ENCODE measurements at regions not wholly inside any gene's neighbourhood (a gene's known extent, or its start where the extent isn't known, plus 50 kb on each side); places are given as distances from the start of the nearest gene placed in this dataset.

DNA sequence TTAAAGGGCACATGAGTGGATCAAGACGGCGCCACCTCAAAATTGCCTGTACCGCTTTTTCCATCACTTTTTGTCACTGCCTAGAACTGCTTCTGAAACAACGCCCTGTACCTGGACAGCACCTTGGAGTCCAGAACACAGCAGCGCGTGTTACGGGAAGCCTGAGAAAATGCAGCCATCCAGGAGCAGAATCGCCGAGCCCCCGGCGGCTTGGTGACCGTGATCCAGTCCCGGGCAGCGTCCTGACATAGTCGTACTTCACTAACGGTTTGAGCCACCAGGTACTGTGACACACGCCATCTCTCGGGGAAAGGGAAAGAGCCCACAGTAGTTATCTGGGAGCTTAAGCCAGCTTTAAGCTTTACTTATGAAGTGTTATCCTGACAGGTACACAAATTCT, 168.9 kb upstream of the SALL3 start:
- Histone ChIP-seq H3K79me2 (ENCODE audit: insufficient read depth, low read length) (no peaks in the 10 kb centered on the region), H3K9me3 (ENCODE audit: low read length) (no peaks in the 10 kb centered on the region; the same call in 1 of the 2 replicates), H3K9ac (ENCODE audit: insufficient read depth, low read depth, low read length) (no peak overlapping the region), H3K27me3 (ENCODE audit: control insufficient read depth in 1 of 2, insufficient read depth in 2 of 2, low read length in 2 of 2) (peaks cover 2 to 46% of the 10 kb centered on the region in 2 experiments; a peak in 4 of 5 replicates), H3K4me2 (ENCODE audit: low read depth, low read length) (no peak overlapping the region), H3K27ac (ENCODE audit: extremely low read length, insufficient read depth, low read length) (no peak overlapping the region), H3K36me3 (replicated peaks in 1 of 2; ENCODE audit: control insufficient read depth in 1 of 2, insufficient read depth in 2 of 2, low read length in 2 of 2) (no peaks in the 10 kb centered on the region), H4K20me1 (ENCODE audit: insufficient read depth, low read length) (no peaks in the 10 kb centered on the region), H2AFZ (ENCODE audit: low read length) (no peak overlapping the region), H3K4me3 (replicated peaks in 1 of 3; ENCODE audit: insufficient read depth in 1 of 3, low read depth in 2 of 3, low read length in 3 of 3) (no peak overlapping the region), H3K4me1 (ENCODE audit: insufficient read depth, low read length) (no peaks in the 10 kb centered on the region)
- TF ChIP-seq GRHL1 (CRISPR knock-in tag; conservative IDR thresholded peaks at IDR 0.05) = no peak
- no peak for TF ChIP-seq ZNF646 (CRISPR knock-in tag; IDR thresholded peaks at IDR 0.05)
- TF ChIP-seq AKAP8 (CRISPR knock-in tag; IDR thresholded peaks at IDR 0.05) = no peak
- TF ChIP-seq PRMT3 (CRISPR knock-in tag; IDR thresholded peaks at IDR 0.05; ENCODE audit: borderline replicate concordance, low read depth) = no peak
- no peak for TF ChIP-seq ZSCAN21 (CRISPR knock-in tag; IDR thresholded peaks at IDR 0.05; ENCODE audit: borderline replicate concordance)
- TF ChIP-seq MYC (CRISPR knock-in tag; IDR thresholded peaks at IDR 0.05; ENCODE audit: borderline replicate concordance) = no peak
- ChIA-PET CTCF (ENCODE audit: low intra/inter-chr PET ratio, low total read pairs) (no interaction called here), POLR2A (no interaction called here)
- ATAC-seq (no peak), FAIRE-seq (no peak), DNase-seq (ENCODE audit: low spot score) (no peak)
- in situ Hi-C loops (cut with HindIII; ENCODE audit: extremely low pct_ligation_motif_present, low pct_unique_long_range_greater_than_20kb) (no loop called here), intact Hi-C loops (cut with micrococcal nuclease; ENCODE audit: unreplicated experiment) (no loop called here)
- 55% methylated on average over 16 of the region's 18 CpGs for WGBS (ENCODE audit: low lambda C conversion rate)
- BruUV-seq (replicated peaks) = no TSS peak

Data from HepG2 (cell line).